Femur (tissue), 1 donor: ENCODE measurements at regions not wholly inside any gene's neighbourhood (a gene's known extent, or its start where the extent isn't known, plus 50 kb on each side); places are given as distances from the start of the nearest gene placed in this dataset.
A peak's percentile ranks its signal among the peaks of the same experiment; 100 is the strongest.

ENCODE experiments used
- DNase-seq: peaks from one replicate; pipeline ENCODE4 v3.0.0-alpha.2; 2017

DNA sequence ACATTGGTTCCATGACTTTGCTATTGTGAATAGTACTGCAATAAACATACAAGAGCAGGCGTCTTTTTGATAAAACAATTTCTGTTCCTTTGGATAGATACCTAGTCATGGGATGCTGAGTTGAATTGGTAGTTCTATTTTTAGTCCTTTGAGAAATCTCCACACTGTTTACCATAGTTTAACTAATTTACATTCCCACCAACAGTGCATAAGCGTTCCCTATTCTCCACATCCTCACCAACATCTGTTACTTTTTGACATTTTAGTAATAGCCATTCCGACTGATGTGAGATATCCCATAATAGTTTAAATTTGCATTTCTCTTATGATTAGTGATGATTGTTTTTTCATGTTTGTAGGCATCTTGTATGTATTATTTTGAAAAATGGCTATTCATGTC is 707.0 kb downstream of the SORCS1 start:
- DNase-seq, result no peak

DNA sequence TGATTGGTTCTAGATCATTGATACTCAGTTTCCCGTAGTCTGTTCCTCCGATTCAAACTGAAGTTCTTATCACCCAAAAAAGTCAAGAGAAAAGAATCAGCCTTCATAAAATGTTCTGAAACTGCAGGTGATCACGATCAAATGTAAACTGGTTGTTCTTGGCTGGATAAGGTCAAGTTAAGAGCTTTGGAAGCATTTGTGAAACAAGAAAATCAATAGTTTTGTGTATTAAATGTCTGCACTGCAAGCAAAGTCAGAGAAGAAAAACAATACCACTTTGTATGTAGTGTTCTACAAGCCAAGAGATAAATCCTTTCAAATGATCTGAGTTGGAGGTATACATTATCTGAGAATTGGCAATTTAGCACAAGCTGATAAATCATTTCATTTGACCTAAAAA is 710.3 kb downstream of the SORCS1 start:
- DNase-seq, result no peak

DNA sequence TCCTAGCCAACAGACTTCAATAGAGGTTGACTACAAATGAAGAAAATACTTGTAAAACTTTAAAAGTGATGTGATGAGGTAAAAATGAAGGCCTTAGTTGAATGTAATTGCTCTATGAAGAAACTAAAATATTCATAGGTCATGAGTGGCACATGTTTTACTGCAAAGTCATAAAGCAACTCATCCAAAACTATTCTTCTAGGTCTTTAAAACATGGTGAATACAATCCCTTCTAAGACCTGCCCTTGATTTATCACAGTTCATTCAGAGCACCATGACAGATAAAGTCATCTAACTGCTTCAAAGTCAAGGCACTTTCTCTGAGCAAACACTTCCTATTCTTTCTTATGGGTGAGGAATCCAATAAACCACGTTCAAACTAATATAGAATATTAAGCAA is 713.5 kb downstream of the SORCS1 start:
- DNase-seq, result no peak

DNA sequence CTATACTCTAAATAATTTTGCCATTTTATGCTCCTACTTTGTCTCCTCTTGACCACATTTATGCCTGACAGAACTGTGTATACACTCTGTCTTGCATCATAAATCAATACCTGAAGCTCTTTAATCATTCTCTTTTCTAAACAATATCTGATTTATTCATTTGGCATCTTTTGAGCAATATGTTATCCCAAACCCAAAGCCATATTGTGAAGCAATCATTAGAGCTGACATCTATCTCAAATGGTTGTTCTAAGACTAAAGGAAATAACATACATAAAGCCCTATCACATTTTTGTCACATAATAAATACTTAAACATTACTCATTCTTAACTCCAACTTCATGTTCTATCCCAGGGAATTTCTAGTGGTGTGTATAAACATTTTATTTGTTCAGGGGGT is 717.6 kb downstream of the SORCS1 start:
- DNase-seq, result no peak

DNA sequence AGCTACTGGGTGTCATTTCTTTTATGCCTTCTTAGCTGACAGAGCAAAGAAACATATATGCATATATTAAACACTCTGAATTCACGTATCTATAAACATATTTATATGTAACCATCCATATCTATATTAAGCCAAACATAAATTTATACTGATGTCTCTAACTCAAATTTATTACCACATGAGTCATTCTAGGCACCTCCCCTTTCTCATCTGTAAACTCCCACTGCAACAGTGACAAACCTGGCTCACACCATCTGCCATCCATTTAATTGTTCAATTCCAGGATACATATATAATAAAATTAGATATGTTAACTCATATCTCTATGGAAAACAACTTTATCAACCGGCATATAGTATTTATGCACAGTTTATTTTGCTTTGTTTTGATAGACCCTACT is 722.3 kb downstream of the SORCS1 start:
- no peak for DNase-seq

DNA sequence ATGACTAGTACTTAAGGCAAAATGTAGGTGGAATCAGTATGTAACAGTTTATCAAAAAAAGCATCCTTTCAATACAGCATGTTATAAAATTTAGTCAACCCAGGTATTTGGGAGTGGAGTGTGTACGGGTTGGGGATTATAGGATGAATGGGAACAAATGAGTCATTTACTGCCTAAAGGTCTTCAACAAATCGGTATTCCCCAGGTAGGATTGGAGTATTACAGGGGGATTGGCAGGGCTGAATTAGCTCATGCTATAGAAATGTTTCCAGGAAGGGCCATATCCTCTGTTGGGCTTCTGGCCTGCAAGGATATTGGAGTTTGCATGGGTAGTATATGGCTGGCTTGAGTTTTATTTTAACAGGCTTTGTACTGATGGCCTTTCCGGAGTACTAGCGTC is 723.7 kb downstream of the SORCS1 start:
- DNase-seq, result no peak

DNA sequence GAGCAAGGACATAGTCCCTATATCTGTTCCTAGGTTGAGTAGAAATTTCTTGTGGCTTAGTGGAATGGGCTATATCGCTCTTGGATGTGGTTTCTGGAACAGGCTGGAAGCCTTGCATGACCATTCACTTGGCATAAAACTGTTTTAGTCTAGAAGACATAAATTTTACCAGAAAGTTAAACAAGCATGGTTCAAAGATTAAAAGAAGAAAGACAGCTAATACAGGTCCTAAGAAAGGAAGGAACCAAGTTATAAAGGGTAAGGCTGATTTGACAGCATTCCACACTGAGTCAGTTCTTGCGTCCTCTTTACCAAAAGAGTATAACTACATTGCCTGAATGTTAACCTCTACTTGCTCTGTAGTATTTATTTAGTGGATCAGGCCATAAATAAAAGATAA is 724.2 kb downstream of the SORCS1 start:
- DNase-seq, result no peak

DNA sequence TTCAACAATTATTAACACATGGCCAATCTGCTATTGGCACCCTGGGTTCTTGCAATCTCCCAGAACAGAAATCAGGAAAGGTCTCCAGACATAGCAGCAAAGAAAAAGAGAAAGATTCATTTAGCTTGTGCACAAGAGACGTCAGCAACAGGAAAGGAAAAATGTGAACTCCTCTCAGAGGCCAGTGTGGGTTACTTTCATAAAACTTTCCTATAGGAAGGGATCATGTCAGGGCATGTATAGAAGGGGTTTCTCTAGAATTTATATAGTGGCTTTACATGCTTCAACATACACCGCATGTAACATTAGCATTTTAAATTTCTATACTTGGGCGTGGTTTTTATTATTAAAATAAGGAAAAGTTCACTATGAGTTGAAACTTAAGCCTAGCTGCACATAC is 725.1 kb downstream of the SORCS1 start:
- no peak for DNase-seq

DNA sequence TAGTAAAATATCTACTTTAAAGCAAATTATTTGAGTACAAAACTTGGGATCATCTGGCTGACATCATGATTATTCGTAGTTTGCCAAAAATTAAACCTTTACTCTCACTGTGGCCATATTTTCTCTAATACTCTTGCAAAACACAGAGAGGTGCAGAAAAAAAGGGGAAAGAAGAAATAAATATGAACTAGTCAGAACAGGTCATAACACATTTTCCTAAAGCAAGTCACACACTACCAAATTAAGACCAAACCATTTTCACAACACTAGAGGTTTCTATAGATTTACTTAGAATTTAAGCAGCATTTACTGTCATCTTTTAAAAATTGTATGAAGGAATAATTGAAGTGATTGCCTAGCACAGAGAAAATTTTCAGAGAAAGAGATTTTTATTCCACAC is 726.1 kb downstream of the SORCS1 start:
- DNase-seq, result no peak

DNA sequence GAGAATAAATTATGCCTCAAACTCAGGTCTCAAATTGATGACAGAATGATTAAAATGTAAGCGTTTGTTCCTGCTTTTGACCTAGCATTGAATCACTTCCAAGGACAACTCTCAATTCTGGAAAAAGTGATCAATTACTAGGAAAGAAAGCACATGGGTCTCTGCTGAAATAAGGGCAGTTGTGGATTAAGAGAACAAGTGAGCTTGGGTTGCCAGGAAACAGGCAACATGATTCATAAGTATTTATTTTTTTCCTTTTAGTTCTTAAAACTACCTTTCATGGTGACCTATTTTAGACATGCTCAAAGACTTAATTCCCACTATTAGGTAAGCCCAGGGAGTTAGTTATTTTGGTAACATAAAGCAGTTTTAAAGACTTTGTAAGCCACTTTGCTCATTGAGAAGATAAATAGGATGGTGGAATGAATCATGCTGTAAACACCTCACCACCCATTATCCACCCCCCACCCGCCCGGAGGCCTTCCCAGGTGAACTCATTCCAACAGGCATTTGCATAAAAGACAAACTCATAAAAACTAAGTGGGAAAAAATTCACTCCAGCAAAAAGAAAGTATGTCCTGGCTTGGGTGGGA is 728.3 kb downstream of the SORCS1 start:
- no peak for DNase-seq

DNA sequence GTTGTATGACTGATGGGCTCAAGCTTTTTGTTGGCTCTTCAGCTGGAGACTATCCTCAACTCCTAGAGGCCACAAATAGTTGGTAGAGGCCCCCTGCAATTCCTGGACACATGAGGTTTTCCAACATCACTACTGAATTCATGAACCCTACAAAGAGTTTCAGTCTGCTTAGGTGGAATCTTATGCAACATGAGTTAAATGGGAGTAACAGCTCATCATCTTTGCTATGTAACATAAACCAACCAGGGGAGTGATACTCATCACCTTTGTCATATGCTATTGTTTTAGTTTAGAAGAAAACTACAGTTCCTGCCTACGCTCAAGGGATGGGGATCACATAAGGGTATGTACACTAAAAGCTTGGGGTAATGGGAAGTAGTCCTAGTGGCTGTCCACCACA is 729.4 kb downstream of the SORCS1 start:
- DNase-seq, result no peak

DNA sequence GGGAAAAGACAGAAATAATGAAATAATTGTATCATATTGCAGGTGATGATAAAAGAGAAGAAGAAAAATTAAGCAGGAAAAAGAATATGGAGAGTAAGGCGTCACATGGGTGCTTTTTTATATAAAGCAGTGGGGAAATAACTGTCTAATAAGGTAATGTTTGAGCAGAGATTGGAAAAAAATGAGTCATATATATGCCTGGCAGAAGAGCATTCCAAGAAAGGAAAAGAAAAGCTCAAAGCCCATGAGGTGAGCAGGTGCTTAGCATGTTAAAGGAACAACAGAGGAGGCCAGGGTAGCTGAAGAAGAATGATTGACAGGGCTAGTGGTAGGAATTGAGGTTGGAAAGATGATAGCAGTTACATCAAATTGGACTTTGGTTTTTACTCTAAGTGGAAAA is 739.5 kb downstream of the SORCS1 start:
- no peak for DNase-seq

DNA sequence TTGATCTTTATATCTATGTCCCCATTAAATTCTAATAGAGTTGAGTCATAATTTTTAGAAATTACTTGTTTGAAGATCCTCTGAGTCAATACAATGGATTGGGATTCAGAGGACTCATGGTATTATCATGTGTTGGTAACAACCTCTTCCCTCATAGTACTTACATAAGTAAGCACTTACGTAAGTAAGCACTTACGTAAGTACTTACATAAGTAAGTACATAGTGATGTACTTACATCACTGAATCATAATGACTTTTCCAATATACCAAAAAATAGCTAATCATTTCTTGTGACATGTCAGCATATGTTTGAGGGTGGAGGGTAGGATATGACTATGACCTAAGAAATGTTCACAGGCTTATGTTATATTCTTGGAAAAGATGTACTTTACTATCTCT is 740.5 kb downstream of the SORCS1 start:
- no peak for DNase-seq

DNA sequence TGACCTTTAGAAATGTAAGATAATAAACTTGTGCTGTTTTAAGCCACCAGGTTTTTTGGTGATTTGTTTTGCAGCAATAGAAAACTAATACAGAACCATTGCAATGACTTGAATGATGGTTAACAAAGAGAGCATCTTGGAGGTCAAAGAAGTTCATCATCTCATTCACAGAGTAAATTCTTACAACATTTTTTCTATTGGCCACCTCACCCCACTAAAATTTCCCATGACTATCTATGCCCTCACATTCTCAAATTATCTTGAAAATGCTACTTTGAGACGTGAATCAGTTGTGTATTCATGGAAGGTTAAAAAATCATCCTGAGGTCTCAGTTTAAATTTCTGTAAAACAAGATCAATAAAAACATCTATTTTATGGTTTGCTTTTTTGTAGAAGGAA is 754.2 kb downstream of the SORCS1 start:
- no peak for DNase-seq

DNA sequence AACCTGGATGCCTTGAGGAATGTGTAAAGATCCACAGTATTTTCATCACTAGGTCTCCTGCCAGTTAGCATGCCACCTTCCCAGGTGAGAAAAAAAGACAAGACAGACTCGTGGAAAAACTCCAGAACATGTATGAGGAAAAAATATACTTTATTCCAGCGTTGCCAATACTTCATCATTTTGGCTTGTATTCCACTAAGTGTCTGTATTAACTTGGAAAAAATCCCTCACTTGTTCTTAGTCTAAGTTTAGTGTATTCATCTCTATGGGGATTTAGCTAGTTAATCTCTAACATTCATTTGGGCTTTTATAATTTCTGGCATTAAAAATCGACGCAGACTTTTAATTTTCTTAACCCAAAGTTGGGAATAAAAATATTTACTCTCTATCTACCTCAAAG is 759.4 kb downstream of the SORCS1 start:
- DNase-seq, result no peak

DNA sequence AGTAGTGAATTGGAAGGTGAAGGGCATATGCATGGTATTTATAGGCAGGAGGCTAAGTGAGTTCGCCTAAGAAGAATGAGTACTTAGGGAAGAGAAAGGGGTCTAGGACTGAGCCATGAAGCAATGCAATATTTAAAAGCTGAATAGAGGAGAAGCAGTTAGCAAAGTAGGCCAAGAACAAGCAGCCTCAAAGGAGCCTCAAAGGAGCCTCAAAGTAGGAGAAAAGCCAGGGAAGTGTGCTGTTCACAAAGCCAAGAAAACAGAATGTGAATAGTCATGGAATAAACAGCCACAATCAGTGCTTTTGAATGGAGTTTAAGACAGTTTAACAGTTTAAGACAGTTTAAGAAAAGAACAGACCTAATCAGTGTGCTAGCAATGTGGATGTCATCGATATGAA is 762.0 kb downstream of the SORCS1 start:
- DNase-seq, result peak; percentile 45

DNA sequence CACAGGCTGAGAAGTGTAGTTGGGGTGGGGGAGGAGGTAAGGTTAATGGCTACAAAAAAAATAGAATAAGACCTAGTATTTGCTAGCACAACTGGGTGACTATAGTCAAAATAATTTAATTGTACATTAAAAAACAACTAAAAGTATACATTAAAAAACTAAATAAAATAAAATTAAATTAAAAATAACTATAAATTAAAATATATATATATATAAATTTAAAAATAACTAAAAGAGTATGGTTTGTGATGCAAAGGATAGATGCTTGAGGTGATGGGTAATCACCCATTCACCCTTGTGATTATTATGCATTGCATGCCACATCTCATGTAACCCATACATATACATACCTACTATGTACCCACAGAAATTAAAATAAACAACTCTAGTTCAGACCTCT is 762.5 kb downstream of the SORCS1 start:
- no peak for DNase-seq

DNA sequence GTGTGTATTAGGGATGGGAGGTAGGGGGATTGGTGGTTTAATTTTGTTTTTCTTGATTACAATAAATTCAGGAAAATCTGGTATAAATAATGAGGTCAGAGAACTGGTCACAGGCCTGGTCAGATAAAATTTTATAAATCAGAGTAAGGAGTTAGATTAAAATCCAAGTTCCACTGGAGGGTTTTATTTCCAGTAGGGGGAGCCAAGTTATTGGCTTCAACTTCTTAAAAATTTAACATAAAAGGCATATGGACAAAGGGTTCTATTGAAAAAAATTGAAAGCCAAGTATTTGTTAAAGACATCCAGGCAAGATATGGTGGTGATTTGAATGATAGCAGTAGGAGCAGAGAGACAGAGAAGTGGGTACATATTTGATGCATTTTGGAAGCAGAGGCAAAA is 763.3 kb downstream of the SORCS1 start:
- no peak for DNase-seq

DNA sequence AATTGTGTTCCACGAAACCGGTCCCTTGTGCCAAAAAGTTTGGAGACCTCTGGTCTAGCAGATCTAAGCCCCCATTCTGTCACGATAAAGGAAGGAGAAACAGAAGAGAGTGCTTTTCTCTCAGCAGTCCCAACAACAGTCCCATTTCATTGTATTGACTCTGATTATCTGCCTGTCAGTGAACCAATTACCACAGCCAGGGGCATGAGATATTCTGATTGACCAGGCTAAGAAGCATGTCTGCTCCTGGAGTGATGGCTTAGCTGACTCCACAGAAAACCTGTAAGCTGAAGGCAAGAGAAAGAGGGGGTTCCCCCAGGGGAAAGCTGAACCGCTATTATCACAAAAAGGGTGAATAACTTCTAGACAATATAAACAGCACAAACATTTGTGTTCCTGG is 765.4 kb downstream of the SORCS1 start:
- no peak for DNase-seq

DNA sequence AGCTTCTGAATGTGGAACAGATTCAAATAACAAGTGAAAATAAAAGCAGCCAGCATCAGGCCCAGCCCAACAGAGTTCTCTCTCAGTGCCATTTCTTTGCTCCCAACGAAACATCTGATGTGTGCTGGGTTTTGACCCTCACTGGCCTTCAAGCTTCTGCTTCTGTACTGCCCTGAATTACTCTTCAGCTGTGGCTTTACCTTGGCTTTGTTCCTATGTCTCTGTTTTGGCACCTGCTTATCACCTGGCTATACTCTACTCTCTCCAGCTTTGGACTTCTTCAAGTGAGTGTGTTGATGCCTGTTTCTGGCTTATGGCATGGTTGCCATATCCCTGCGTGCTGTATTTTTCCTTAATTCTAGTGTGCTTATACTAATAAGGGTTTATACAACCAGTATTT is 768.3 kb downstream of the SORCS1 start:
- no peak for DNase-seq

DNA sequence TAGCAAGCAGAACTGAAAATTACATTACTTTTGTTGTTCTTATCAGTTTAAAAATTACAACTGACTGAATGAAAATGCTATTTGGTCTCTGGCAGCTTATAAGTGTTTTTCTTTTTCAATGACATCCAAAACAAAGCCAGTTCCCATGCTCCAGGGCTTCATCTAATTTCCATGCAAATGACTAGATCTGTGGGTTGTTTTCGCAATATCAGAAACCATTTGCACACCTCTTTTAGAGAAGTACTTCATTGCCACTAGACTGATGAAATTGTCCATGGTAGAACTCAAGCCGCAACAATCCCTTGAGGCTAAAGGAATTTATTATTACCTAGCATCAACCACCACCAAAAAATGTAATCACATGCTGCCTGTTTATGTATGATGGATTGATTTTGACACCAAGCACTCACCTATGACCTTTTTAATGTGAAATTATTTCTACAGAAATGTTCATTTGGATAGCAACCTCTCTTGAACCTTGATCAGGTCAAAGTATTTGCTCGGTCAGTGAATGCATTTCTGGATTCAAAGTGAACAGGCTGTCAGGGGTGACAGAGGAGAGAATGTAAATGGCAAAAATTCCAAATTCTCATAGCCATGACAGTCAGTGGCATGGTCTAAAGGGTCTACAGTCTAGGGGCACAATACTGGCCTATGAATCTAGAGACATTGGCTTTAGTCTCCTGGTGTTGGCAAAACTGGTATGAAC is 769.3 kb downstream of the SORCS1 start:
- DNase-seq, result no peak

DNA sequence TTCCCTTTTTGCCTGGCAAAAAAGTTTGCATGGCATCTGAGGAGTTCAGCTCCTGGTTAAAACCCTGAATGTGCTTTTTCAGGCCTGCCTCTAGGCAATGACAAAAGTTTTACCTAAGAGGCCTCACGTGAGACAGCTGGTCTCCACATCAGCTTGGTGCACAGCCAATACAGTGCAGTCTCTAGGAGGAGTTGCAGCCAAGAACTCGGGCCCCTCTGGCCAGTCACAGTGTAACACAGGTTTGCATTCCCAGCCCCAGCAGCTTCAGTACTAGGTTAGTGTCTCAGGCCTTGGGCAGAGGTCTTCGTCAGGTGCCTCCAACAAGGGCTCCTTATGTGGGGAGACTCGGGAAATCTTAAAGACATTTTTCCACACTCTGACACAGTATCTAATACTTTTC is 771.7 kb downstream of the SORCS1 start:
- DNase-seq, result peak; percentile 22

DNA sequence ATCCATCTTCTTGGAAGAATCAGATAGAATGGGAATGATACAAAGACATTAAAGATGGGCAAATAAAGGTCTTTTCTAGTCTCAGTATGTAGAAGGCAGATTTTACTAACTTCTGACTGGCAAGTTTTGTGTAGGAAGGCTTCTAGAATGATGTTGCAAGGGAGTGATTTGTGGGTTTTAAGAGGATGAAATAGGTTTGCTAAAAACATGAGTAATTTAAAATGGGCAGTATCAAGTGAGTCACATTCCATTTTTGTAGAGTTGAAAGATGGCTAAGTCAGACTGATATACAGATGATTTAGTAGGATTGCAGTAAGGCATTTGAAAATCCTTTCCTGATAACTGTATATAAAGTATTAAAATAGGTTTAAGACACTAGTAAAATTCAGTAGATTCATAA is 777.4 kb downstream of the SORCS1 start:
- DNase-seq, result no peak

DNA sequence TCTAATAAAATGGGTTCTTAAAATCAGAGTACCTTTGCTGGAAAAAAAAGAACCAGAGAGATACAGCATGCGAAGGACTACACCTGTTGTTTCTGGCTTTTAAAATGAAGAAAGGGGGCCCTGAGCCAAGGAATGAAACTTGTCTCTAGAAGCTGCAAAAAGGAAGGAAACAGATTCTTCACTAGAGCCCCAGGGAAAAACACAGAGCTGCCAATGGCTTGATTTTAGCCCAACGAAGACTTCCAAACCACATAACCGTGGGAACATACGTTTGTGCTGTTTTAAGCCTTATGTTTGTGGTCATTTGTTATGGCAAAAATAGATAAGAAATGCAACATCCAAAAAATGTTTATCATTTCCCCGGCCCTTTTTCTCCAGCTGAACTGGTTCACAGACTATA is 780.0 kb downstream of the SORCS1 start:
- peak; percentile 23 for DNase-seq

DNA sequence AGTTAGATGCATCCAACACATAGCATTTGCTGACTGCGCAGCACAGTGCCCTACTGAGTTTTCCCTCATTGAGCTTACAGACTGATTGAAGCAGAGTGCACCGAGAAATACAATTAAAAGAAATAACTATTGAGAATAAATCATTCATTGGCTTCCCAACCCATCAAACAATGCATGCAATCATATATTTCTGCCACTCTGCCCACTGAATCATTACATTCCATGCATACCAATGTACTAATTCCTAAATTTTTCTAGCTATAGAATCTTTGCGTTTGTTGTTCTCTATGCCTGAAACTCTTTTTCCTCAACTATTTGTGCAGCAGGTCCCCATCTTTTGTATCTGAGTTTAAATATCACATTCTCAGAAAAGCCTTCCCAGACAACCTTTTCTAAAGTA is 783.8 kb downstream of the SORCS1 start:
- no peak for DNase-seq
